SH-SY5Y (cell line): ENCODE measurements at regions not wholly inside any gene's neighbourhood (a gene's known extent, or its start where the extent isn't known, plus 50 kb on each side); places are given as distances from the start of the nearest gene placed in this dataset.

ENCODE experiments used
- GATA2 ChIP-seq: IDR thresholded peaks from 2 replicates; pipeline ENCODE4 v1.6.1; 2011; ENCODE audit warnings: mild to moderate bottlenecking, low read depth, low read length
- GATA3 ChIP-seq: IDR thresholded peaks from 2 replicates; pipeline ENCODE4 v1.6.1; 2011; ENCODE audit warnings: low read depth, mild to moderate bottlenecking, low read length, moderate library complexity

GRCh38 chr9:2963307-2963706, 119.4 kb upstream of the PUM3 start:
- no peak for TF ChIP-seq GATA3
- peak; percentile 57 for TF ChIP-seq GATA2
